Keratinocyte (primary cell): ENCODE measurements at regions not wholly inside any gene's neighbourhood (a gene's known extent, or its start where the extent isn't known, plus 50 kb on each side); places are given as distances from the start of the nearest gene placed in this dataset.

Experiments
- DNase-seq: peaks from one replicate; pipeline ENCODE4 v3.0.0-alpha.2; 2011; ENCODE audit warnings: low read depth, missing footprints, low spot score
- FAIRE-seq: peaks from 2 replicates; lab custom pipeline; 2011; peaks lifted over from hg19 to GRCh38; lab: Jason Lieb, UNC
- H2AFZ ChIP-seq: 2 replicates; pipeline ENCODE4 v1.6.0; 2012; ENCODE audit warnings: low read length, control low read depth, inconsistent platforms; ENCODE audit not compliant: control insufficient read depth
- H3K27ac ChIP-seq: 2 replicates; pipeline ENCODE4 v1.5.1; 2011; ENCODE audit warnings: low read length; ENCODE audit not compliant: control insufficient read depth, insufficient read depth
- H3K27me3 ChIP-seq: 3 replicates; pipeline ENCODE4 v1.6.0; 2011; ENCODE audit warnings: low read length; ENCODE audit not compliant: control insufficient read depth, insufficient read depth; ENCODE audit errors: extremely low read depth
- H3K36me3 ChIP-seq, 2 experiments: 2 replicates in 1 of 2; 3 replicates in 1 of 2; pipeline ENCODE4 v1.5.1; 2011; ENCODE audit warnings: low read length in 2 of 2, mild to moderate bottlenecking in 1 of 2; ENCODE audit not compliant: control insufficient read depth in 2 of 2, insufficient read depth in 2 of 2; ENCODE audit errors: extremely low read depth in 1 of 2
- H3K4me1 ChIP-seq: 3 replicates; pipeline ENCODE4 v1.5.1; 2011; ENCODE audit warnings: low read length; ENCODE audit not compliant: control insufficient read depth, insufficient read depth; ENCODE audit errors: extremely low read depth
- H3K4me2 ChIP-seq: 3 replicates; pipeline ENCODE4 v1.6.0; 2011; ENCODE audit warnings: low read depth, low read length; ENCODE audit not compliant: control insufficient read depth, insufficient read depth; ENCODE audit errors: extremely low read depth
- H3K4me3 ChIP-seq, 3 experiments: fragments of 200-600 bp in 1 of 3; sonication (generic) in 1 of 3; 2 replicates in 2 of 3; 3 replicates in 1 of 3; pipeline ENCODE4 v1.5.1; 2011 to 2016; ENCODE audit warnings: low read length in 3 of 3, mild to moderate bottlenecking in 3 of 3, control low read depth in 2 of 3, inconsistent platforms in 1 of 3, low read depth in 1 of 3, mixed read lengths in 1 of 3, mixed run types in 1 of 3, moderate library complexity in 1 of 3; ENCODE audit not compliant: control insufficient read depth in 2 of 3, insufficient read depth in 2 of 3; ENCODE audit errors: extremely low read depth in 1 of 3
- H3K79me2 ChIP-seq: 2 replicates; pipeline ENCODE4 v1.6.0; 2012; ENCODE audit warnings: low read length; ENCODE audit not compliant: control insufficient read depth, insufficient read depth
- H3K9ac ChIP-seq: 3 replicates; pipeline ENCODE4 v1.6.0; 2011; ENCODE audit warnings: low read length; ENCODE audit not compliant: control insufficient read depth, insufficient read depth; ENCODE audit errors: extremely low read depth
- H3K9me1 ChIP-seq: 3 replicates; pipeline ENCODE4 v1.6.0; 2011; ENCODE audit warnings: low read length; ENCODE audit not compliant: control insufficient read depth, insufficient read depth; ENCODE audit errors: extremely low read depth
- H3K9me3 ChIP-seq: 2 replicates; pipeline ENCODE4 v1.5.1; 2012; ENCODE audit warnings: low read depth, low read length; ENCODE audit not compliant: control insufficient read depth
- H4K20me1 ChIP-seq: 3 replicates; pipeline ENCODE4 v1.6.0; 2011; ENCODE audit warnings: low read length; ENCODE audit not compliant: control insufficient read depth, insufficient read depth; ENCODE audit errors: extremely low read depth
- CTCF ChIP-seq, 3 experiments: IDR thresholded peaks in 1 of 3; conservative IDR thresholded peaks in 1 of 3; optimal IDR thresholded peaks in 1 of 3; 2 replicates in 2 of 3; 3 replicates in 1 of 3; pipeline versions ENCODE3 to v1.5.1; 2011; ENCODE audit warnings: low read length in 3 of 3, mild to moderate bottlenecking in 3 of 3, moderate library complexity in 2 of 3, control low read depth in 1 of 3, inconsistent platforms in 1 of 3; ENCODE audit not compliant: insufficient read depth in 2 of 3; ENCODE audit errors: extremely low read depth in 1 of 3
- EZH2 ChIP-seq: IDR thresholded peaks from one replicate; pipeline ENCODE4 v1.6.1; 2012; ENCODE audit warnings: inconsistent platforms, mild to moderate bottlenecking, low read length, moderate library complexity
- dilution Hi-C: fragments of 300-500 bp; cut with MboI; formaldehyde crosslinking; loops from one replicate; pipeline ENCODE4 v1.7.0; 2020; ENCODE audit warnings: low sequenced_read_pairs; ENCODE audit not compliant: extremely low pct_ligation_motif_present

- H3K9ac ChIP-seq: no peak overlapping the region
- H3K4me2 ChIP-seq: no peak overlapping the region
- H3K79me2 ChIP-seq: no peaks in the 10 kb centered on the region
- dilution Hi-C loops: no loop called here
- no peak for DNase-seq
- FAIRE-seq: no peak
- TF ChIP-seq EZH2 (no peak), CTCF (optimal IDR thresholded peaks at IDR 0.05 in 1 of 3, IDR thresholded peaks at IDR 0.05 in 1 of 3, conservative IDR thresholded peaks at IDR 0.05 in 1 of 3; ENCODE audit: extremely low read depth in 1 of 3, insufficient read depth in 2 of 3, low read length in 3 of 3) (no peak)
- no peak overlapping the region for H3K4me3 ChIP-seq
- H3K27ac ChIP-seq: no peak overlapping the region
- H3K9me1 ChIP-seq: no peaks in the 10 kb centered on the region
- H3K27me3 ChIP-seq: no peaks in the 10 kb centered on the region
- no peak overlapping the region for H2AFZ ChIP-seq
- no peaks in the 10 kb centered on the region for H4K20me1 ChIP-seq
- no peaks in the 10 kb centered on the region for H3K9me3 ChIP-seq
- H3K36me3 ChIP-seq: no peaks in the 10 kb centered on the region
- H3K4me1 ChIP-seq: no peaks in the 10 kb centered on the region
Observed at GRCh38 chr5:173689171-173689736, 72.8 kb upstream of the BOD1 start.

- no peaks in the 10 kb centered on the region for H3K27me3 ChIP-seq
- H3K36me3 ChIP-seq: no peaks in the 10 kb centered on the region
- H3K27ac ChIP-seq: no peak overlapping the region
- H4K20me1 ChIP-seq: no peaks in the 10 kb centered on the region
- H3K9ac ChIP-seq: no peak overlapping the region
- no peaks in the 10 kb centered on the region for H3K9me1 ChIP-seq
- dilution Hi-C loops: no loop called here
- DNase-seq (no peak), FAIRE-seq (no peak)
- H2AFZ ChIP-seq: no peak overlapping the region
- H3K9me3 ChIP-seq: no peaks in the 10 kb centered on the region
- no peak overlapping the region for H3K4me3 ChIP-seq
- no peaks in the 10 kb centered on the region for H3K79me2 ChIP-seq
- no peak overlapping the region for H3K4me2 ChIP-seq
- no peaks in the 10 kb centered on the region for H3K4me1 ChIP-seq
- no peak for TF ChIP-seq CTCF (optimal IDR thresholded peaks at IDR 0.05 in 1 of 3, IDR thresholded peaks at IDR 0.05 in 1 of 3, conservative IDR thresholded peaks at IDR 0.05 in 1 of 3; ENCODE audit: extremely low read depth in 1 of 3, insufficient read depth in 2 of 3, low read length in 3 of 3)
- TF ChIP-seq EZH2: no peak
Observed at GRCh38 chr5:173689737-173690360, 73.4 kb upstream of the BOD1 start.
